ENCODE measurements at regions not wholly inside any gene's neighbourhood (a gene's known extent, or its start where the extent isn't known, plus 50 kb on each side); places are given as distances from the start of the nearest gene placed in this dataset.
A peak's percentile ranks its signal among the peaks of the same experiment; 100 is the strongest.

DNA sequence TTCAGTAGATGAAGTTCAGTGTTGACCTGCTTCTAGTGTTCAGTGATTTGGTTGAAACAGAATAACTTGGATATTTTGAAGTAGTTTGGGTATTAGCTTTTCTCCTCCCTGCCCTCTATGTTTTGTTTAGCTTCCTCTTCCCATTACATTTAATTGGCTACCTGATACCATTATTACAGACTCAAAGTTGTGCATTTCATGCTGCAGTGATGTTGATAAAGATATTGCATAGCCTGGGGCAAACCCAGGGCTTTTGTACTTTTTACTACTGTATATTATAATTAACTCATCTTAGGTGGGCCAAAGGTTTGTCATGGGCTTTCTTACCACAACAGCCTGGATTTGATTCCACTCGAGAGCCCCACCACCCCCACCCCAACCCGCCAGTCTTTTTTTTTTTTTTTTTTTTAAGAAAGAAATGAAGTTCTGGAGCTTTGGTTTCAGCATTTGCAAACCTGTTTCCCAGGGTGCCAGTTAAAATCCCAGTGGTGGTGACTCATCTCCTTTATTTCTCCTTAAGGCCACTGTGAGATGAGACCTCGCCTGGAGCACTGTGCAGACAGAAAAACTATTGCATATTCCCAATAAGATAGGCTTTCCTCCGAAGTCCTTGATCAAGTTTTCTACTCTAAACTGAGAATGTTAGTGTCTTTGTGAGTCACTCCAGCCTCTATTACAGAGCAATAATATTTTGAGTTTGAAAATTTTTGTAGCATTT is 393.7 kb upstream of the FANCL start:
- H2AFZ ChIP-seq (ENCODE audit: low read length) = no peak overlapping the region
- CTCF ChIA-PET (ENCODE audit: partially characterized antibody) = no interaction called here
- no peaks in the 10 kb centered on the region; the same call in 1 of the 2 replicates for H3K23me2 ChIP-seq (ENCODE audit: low read depth, low read length)
- peak; percentile 85 for TF ChIP-seq JUND (IDR thresholded peaks at IDR 0.05; ENCODE audit: low read length)
- no peak for TF ChIP-seq ZNF274 (IDR thresholded peaks at IDR 0.05; ENCODE audit: borderline replicate concordance, extremely low read depth, low read length)
- no peak for TF ChIP-seq EZH2 (IDR thresholded peaks at IDR 0.05; ENCODE audit: low read depth, low read length, severe bottlenecking)
- TF ChIP-seq JUN (IDR thresholded peaks at IDR 0.05; ENCODE audit: low read depth, low read length) = peak; percentile 14; the same call in 1 of the 2 replicates
- no peak for TF ChIP-seq HDAC2 (IDR thresholded peaks at IDR 0.05; ENCODE audit: borderline replicate concordance in 1 of 2, low read depth in 2 of 2, low read length in 2 of 2)
- POLR2A ChIA-PET (ENCODE audit: partially characterized antibody) = interaction anchor here (0.7 to 0.8 kb wide), 2 partner anchors 50 to 94 kb away, joined by 3 to 4 read pairs; no protein-coding TSS in a partner anchor
- no peaks in the 10 kb centered on the region for H3K9me3 ChIP-seq (ENCODE audit: insufficient read depth in 2 of 2, low read depth in 1 of 2, low read length in 1 of 2)
- WGBS, 2 experiments (ENCODE audit: extremely low coverage in 1 of 2, insufficient coverage in 1 of 2, insufficient read length in 1 of 2, insufficient replicate concordance in 2 of 2, low coverage in 1 of 2, low lambda C conversion rate in 2 of 2, missing lambda C conversion rate in 1 of 2) = 29% methylated on average over 3 of the region's 4 CpGs; no CpG with 5 or more reads in 1 of the 2 experiments
- H3K18ac ChIP-seq (ENCODE audit: extremely low read depth, low read length) = no peak overlapping the region
- H2BK12ac ChIP-seq (ENCODE audit: low read depth, low read length) = no peak overlapping the region
- H2BK20ac ChIP-seq (ENCODE audit: low read length) = no peak overlapping the region
- H3K79me1 ChIP-seq (ENCODE audit: low read depth, low read length) = no peaks in the 10 kb centered on the region
- no peak overlapping the region for H2BK120ac ChIP-seq (replicated peaks; ENCODE audit: low read depth, low read length)
- H4K20me1 ChIP-seq (replicated peaks in 1 of 2; ENCODE audit: control insufficient read depth in 1 of 2, insufficient read depth in 2 of 2, low read length in 2 of 2) = no peaks in the 10 kb centered on the region
- H3K27me3 ChIP-seq (replicated peaks in 1 of 4; ENCODE audit: control insufficient read depth in 3 of 4, extremely low read depth in 1 of 4, insufficient read depth in 3 of 4, low read length in 3 of 4) = no peaks in the 10 kb centered on the region
- H3K4me3 ChIP-seq (ENCODE audit: extremely low read depth in 1 of 4, insufficient read depth in 2 of 4, low read depth in 3 of 4, low read length in 4 of 4) = 0 out of 8 replicates have a peak overlapping the region, but pooled peaks of 1 of the 4 experiments have one; percentile 18
- no peak overlapping the region for H3K23ac ChIP-seq (ENCODE audit: insufficient read length)
- no peak overlapping the region for H2BK15ac ChIP-seq (ENCODE audit: low read length)
- H3K4me2 ChIP-seq (ENCODE audit: insufficient read depth in 1 of 2, low read depth in 2 of 2, low read length in 2 of 2) = no peak overlapping the region; a peak in 1 of 4 replicates
- H3K4me1 ChIP-seq (replicated peaks in 1 of 4; ENCODE audit: control insufficient read depth in 3 of 4, insufficient read depth in 4 of 4, low read length in 3 of 4) = peaks cover 2 to 14% (median 10%) of the 10 kb centered on the region in 4 experiments; a peak in 5 of 7 replicates
- no peak overlapping the region for H3K4ac ChIP-seq (replicated peaks; ENCODE audit: insufficient read length, low read depth, low read length)
- no peaks in the 10 kb centered on the region for H3K79me2 ChIP-seq (ENCODE audit: control insufficient read depth in 1 of 2, insufficient read depth in 2 of 2, low read length in 2 of 2)
- H3K56ac ChIP-seq (replicated peaks; ENCODE audit: insufficient read length, low read depth, low read length) = no peak overlapping the region
- no peak overlapping the region for H4K5ac ChIP-seq (ENCODE audit: insufficient read length, low read depth, low read length)
- no peak overlapping the region for H3K14ac ChIP-seq (ENCODE audit: insufficient read length)
- peak in 1 of 2 experiments; percentile 27 for DNase-seq (ENCODE audit: low read depth in 1 of 2, low spot score in 2 of 2)
- H3K9ac ChIP-seq (replicated peaks in 1 of 4; ENCODE audit: extremely low read depth in 1 of 4, low read depth in 3 of 4, low read length in 3 of 4) = no peak overlapping the region
- H3K36me3 ChIP-seq (ENCODE audit: control insufficient read depth in 2 of 4, insufficient read depth in 4 of 4, low read length in 3 of 4) = no peaks in the 10 kb centered on the region
- H4K91ac ChIP-seq (replicated peaks; ENCODE audit: insufficient read length, low read length) = no peak overlapping the region
- FAIRE-seq = no peak
- H4K8ac ChIP-seq (ENCODE audit: extremely low read depth, insufficient read depth, low read length) = no peak overlapping the region
- H2BK5ac ChIP-seq (ENCODE audit: low read depth, low read length) = no peak overlapping the region
- H2AK5ac ChIP-seq (ENCODE audit: low read depth, low read length) = no peak overlapping the region
- H3K27ac ChIP-seq (ENCODE audit: low read depth, low read length) = no peak overlapping the region
